NCI-H2196 treated with DMSO at 0.1 percent for 48 hours (cell line): ENCODE measurements at regions not wholly inside any gene's neighbourhood (a gene's known extent, or its start where the extent isn't known, plus 50 kb on each side); places are given as distances from the start of the nearest gene placed in this dataset.
"Not testable (repeated sequence)": the region's sequence is repeated elsewhere in the genome, so short reads cannot be mapped to it uniquely, and the experiment has no call there.

Source experiments
- DNase-seq: peaks from one replicate; lab custom pipeline; 2025; ENCODE audit not compliant: unreplicated experiment; lab: John Stamatoyannopoulos, UW

GRCh38 chr4:126201251-126202138, 886.7 kb downstream of the FAT4 start:
- DNase-seq: not testable (repeated sequence)

GRCh38 chr4:126202226-126202625, 887.5 kb downstream of the FAT4 start:
- no peak for DNase-seq

GRCh38 chr4:126207910-126208309, 893.2 kb downstream of the FAT4 start:
- no peak for DNase-seq

GRCh38 chr4:126209147-126209546, 894.4 kb downstream of the FAT4 start:
- no peak for DNase-seq

- DNase-seq: no peak
Observed at GRCh38 chr4:126213996-126214395, 899.2 kb downstream of the FAT4 start.

GRCh38 chr4:126215759-126216158, 901.0 kb downstream of the FAT4 start:
- DNase-seq: no peak

GRCh38 chr4:126216611-126217010, 901.9 kb downstream of the FAT4 start:
- DNase-seq: no peak

GRCh38 chr4:126221282-126221681, 906.5 kb downstream of the FAT4 start:
- no peak for DNase-seq

GRCh38 chr4:126221717-126222340, 907.1 kb downstream of the FAT4 start:
- DNase-seq: no peak

GRCh38 chr4:126223784-126224407, 909.1 kb downstream of the FAT4 start:
- DNase-seq: no peak

- DNase-seq: no peak
Observed at GRCh38 chr4:126227428-126227827, 912.7 kb downstream of the FAT4 start.

- no peak for DNase-seq
Observed at GRCh38 chr4:126230269-126230668, 915.5 kb downstream of the FAT4 start.

GRCh38 chr4:126233483-126233882, 918.7 kb downstream of the FAT4 start:
- DNase-seq: no peak

GRCh38 chr4:126238013-126238412, 923.3 kb downstream of the FAT4 start:
- DNase-seq: no peak

- no peak for DNase-seq
Observed at GRCh38 chr4:126241634-126242033, 926.9 kb downstream of the FAT4 start.

GRCh38 chr4:126242679-126243390, 928.1 kb downstream of the FAT4 start:
- DNase-seq: no peak

- DNase-seq: no peak
Observed at GRCh38 chr4:126247409-126247808, 932.7 kb downstream of the FAT4 start.

GRCh38 chr4:126250006-126250405, 935.3 kb downstream of the FAT4 start:
- no peak for DNase-seq

- no peak for DNase-seq
Observed at GRCh38 chr4:126251169-126251568, 936.4 kb downstream of the FAT4 start.

GRCh38 chr4:126262665-126263064, 947.9 kb downstream of the FAT4 start:
- DNase-seq: no peak

GRCh38 chr4:126264839-126265238, 950.1 kb downstream of the FAT4 start:
- DNase-seq: no peak
